ENCODE measurements at regions not wholly inside any gene's neighbourhood (a gene's known extent, or its start where the extent isn't known, plus 50 kb on each side); places are given as distances from the start of the nearest gene placed in this dataset.

- TF ChIP-seq EP300 (IDR thresholded peaks at IDR 0.05; ENCODE audit: borderline replicate concordance) = no peak
- no peak for TF ChIP-seq EGR1 (IDR thresholded peaks at IDR 0.05)
- TF ChIP-seq YY1 (IDR thresholded peaks at IDR 0.05; ENCODE audit: low read depth) = no peak
Observed at GRCh38 chr18:47506897-47507296, 255.4 kb upstream of the SKOR2 start.
